ENCODE measurements at regions not wholly inside any gene's neighbourhood (a gene's known extent, or its start where the extent isn't known, plus 50 kb on each side); places are given as distances from the start of the nearest gene placed in this dataset.

- H3K4me3 ChIP-seq (ENCODE audit: low read depth, low read length), result no peak overlapping the region
- no peak for DNase-seq (ENCODE audit: low read depth)
- TF ChIP-seq CTCF (conservative IDR thresholded peaks at IDR 0.05; ENCODE audit: low read depth, low read length), result no peak
Measured at GRCh38 chr1:229105822-229106525, 164.9 kb upstream of the RAB4A start.

- no peak overlapping the region for H3K4me3 ChIP-seq (ENCODE audit: low read depth, low read length)
- no peak for TF ChIP-seq CTCF (conservative IDR thresholded peaks at IDR 0.05; ENCODE audit: low read depth, low read length)
- DNase-seq (ENCODE audit: low read depth), result no peak
Measured at GRCh38 chr1:229106526-229107125, 164.3 kb upstream of the RAB4A start.

- DNase-seq (ENCODE audit: low read depth), result no peak
- no peak overlapping the region for H3K4me3 ChIP-seq (ENCODE audit: low read depth, low read length)
- no peak for TF ChIP-seq CTCF (conservative IDR thresholded peaks at IDR 0.05; ENCODE audit: low read depth, low read length)
Measured at GRCh38 chr1:229107304-229107815, 163.6 kb upstream of the RAB4A start.

- DNase-seq (ENCODE audit: low read depth), result no peak
- no peak for TF ChIP-seq CTCF (conservative IDR thresholded peaks at IDR 0.05; ENCODE audit: low read depth, low read length)
- no peak overlapping the region for H3K4me3 ChIP-seq (ENCODE audit: low read depth, low read length)
Measured at GRCh38 chr1:229107972-229108371, 162.9 kb upstream of the RAB4A start.

- peak overlapping the region; percentile 16 for H3K4me3 ChIP-seq (ENCODE audit: low read depth, low read length)
- DNase-seq (ENCODE audit: low read depth), result no peak
- peak; percentile 41 for TF ChIP-seq CTCF (conservative IDR thresholded peaks at IDR 0.05; ENCODE audit: low read depth, low read length)
Measured at GRCh38 chr1:229108598-229109201, 162.2 kb upstream of the RAB4A start.

- no peak for DNase-seq (ENCODE audit: low read depth)
- no peak overlapping the region for H3K4me3 ChIP-seq (ENCODE audit: low read depth, low read length)
- no peak for TF ChIP-seq CTCF (conservative IDR thresholded peaks at IDR 0.05; ENCODE audit: low read depth, low read length)
Measured at GRCh38 chr1:229109320-229109761, 161.6 kb upstream of the RAB4A start.
